HCT116 (cell line): ENCODE measurements at regions not wholly inside any gene's neighbourhood (a gene's known extent, or its start where the extent isn't known, plus 50 kb on each side); places are given as distances from the start of the nearest gene placed in this dataset.

Experiments used
- ATAC-seq: fragments of 200-7000 bp; cut with Tn5 transposase; 2 replicates; pipeline ENCODE4 v1.9.1; 2020; ENCODE audit warnings: mild to moderate bottlenecking, moderate library complexity
- BruUV-seq: library from RNA; stranded (reverse); fragments of 400-500 nt; replicated peaks from 2 replicates; lab custom pipeline; 2021; lab: Mats Ljungman, UMichigan
- CTCF ChIA-PET: fragments of 300-600 bp; sonication (Branson Sonifier 250); formaldehyde crosslinking; loops from one replicate; lab custom pipeline; 2021; ENCODE audit warnings: antibody characterized with exemption; lab: Charles Lee
- POLR2A ChIA-PET: fragments of 300-600, 350-600 bp; sonication (Branson Sonifier 250); formaldehyde crosslinking; loops from one replicate; lab custom pipeline; 2021; ENCODE audit warnings: antibody characterized with exemption; lab: Charles Lee
- RAD21 ChIA-PET, 2 experiments: fragments of 300-600 bp; sonication (Branson Sonifier 250); formaldehyde crosslinking; loops; one replicate each; lab custom pipeline; 2023; ENCODE audit warnings: low total read pairs in 2 of 2; ENCODE audit not compliant: uncharacterized antibody in 2 of 2, unreplicated experiment in 2 of 2, low non-redundant PET in 1 of 2; lab: Charles Lee
- DNase-seq: peaks from one replicate; pipeline ENCODE4 v3.0.0-alpha.2; 2010; ENCODE audit warnings: low read depth, low spot score
- H2AFZ ChIP-seq: fragments of 200-600 bp; shearing (Covaris generic), sonication (generic); 2 replicates; pipeline ENCODE4 v1.6.1; 2017; ENCODE audit warnings: low read depth, mixed run types, mixed read lengths, antibody characterized with exemption, low read length; ENCODE audit not compliant: poor library complexity, severe bottlenecking
- H3K27ac ChIP-seq: 2 replicates; pipeline ENCODE4 v1.5.1; 2012; ENCODE audit warnings: low read depth, low read length
- H3K27me3 ChIP-seq: fragments of 200-600 bp; sonication (generic); 2 replicates; pipeline ENCODE4 v1.6.1; 2016; ENCODE audit warnings: mixed run types, low read length, mixed read lengths; ENCODE audit not compliant: insufficient read depth
- H3K36me3 ChIP-seq, 2 experiments: fragments of 200-500 bp in 1 of 2; fragments of 200-600 bp in 1 of 2; sonication (Bioruptor generic) in 1 of 2; sonication (generic) in 1 of 2; 2 replicates each; pipeline versions ENCODE4 v1.5.1 to v1.6.1; 2014 to 2016; ENCODE audit warnings: low read length in 2 of 2, inconsistent platforms in 1 of 2, mixed read lengths in 1 of 2, mixed run types in 1 of 2; ENCODE audit not compliant: insufficient read depth in 2 of 2, control insufficient read depth in 1 of 2
- H3K4me1 ChIP-seq, 2 experiments: fragments of 200-600 bp in 1 of 2; sonication (generic) in 1 of 2; 2 replicates each; pipeline versions ENCODE4 v1.5.1 to v1.6.1; 2012 to 2017; ENCODE audit warnings: low read length in 2 of 2, inconsistent platforms in 1 of 2, mild to moderate bottlenecking in 1 of 2, mixed read lengths in 1 of 2, mixed run types in 1 of 2, moderate library complexity in 1 of 2; ENCODE audit not compliant: insufficient read depth in 2 of 2, control insufficient read depth in 1 of 2
- H3K4me2 ChIP-seq: fragments of 200-600 bp; sonication (generic); 2 replicates; pipeline ENCODE4 v1.6.1; 2017; ENCODE audit warnings: mixed run types, low read length, mixed read lengths
- H3K4me3 ChIP-seq, 2 experiments: fragments of 200-600 bp in 1 of 2; sonication (generic) in 1 of 2; replicated peaks in 1 of 2; 2 replicates each; pipeline ENCODE4 v1.5.1; 2011 to 2016; ENCODE audit warnings: low read length in 2 of 2, control low read depth in 1 of 2, low read depth in 1 of 2, mild to moderate bottlenecking in 1 of 2, mixed read lengths in 1 of 2, mixed run types in 1 of 2
- H3K79me2 ChIP-seq: fragments of 200-600 bp; sonication (generic); 2 replicates; pipeline ENCODE4 v1.6.1; 2017; ENCODE audit warnings: mild to moderate bottlenecking, mixed run types, low read length, moderate library complexity, mixed read lengths; ENCODE audit not compliant: insufficient read depth
- H3K9ac ChIP-seq: fragments of 200-600 bp; sonication (generic); 2 replicates; pipeline ENCODE4 v1.6.1; 2016; ENCODE audit warnings: low read length, mixed read lengths
- H3K9me2 ChIP-seq: fragments of 200-600 bp; sonication (generic), shearing (Covaris generic); 2 replicates; pipeline ENCODE4 v1.6.1; 2017; ENCODE audit warnings: mixed run types, mild to moderate bottlenecking, moderate library complexity; ENCODE audit not compliant: insufficient read depth
- H3K9me3 ChIP-seq, 2 experiments: fragments of 200-500 bp in 1 of 2; fragments of 200-600 bp in 1 of 2; sonication (Bioruptor generic) in 1 of 2; sonication (generic) in 1 of 2; 2 replicates each; pipeline ENCODE4 v1.6.1; 2014 to 2017; ENCODE audit warnings: low read length in 2 of 2, mixed read lengths in 2 of 2, inconsistent platforms in 1 of 2, low read depth in 1 of 2, mild to moderate bottlenecking in 1 of 2, mixed run types in 1 of 2, moderate library complexity in 1 of 2; ENCODE audit not compliant: control insufficient read depth in 1 of 2, insufficient read depth in 1 of 2
- H4K20me1 ChIP-seq: fragments of 200-600 bp; sonication (generic), shearing (Covaris generic); 2 replicates; pipeline ENCODE4 v1.6.1; 2017; ENCODE audit warnings: mixed run types, mild to moderate bottlenecking, moderate library complexity; ENCODE audit not compliant: insufficient read depth
- RAD21 ChIP-seq: IDR thresholded peaks from 2 replicates; pipeline ENCODE4 v1.6.1; 2012; ENCODE audit warnings: low read depth, mild to moderate bottlenecking
- ZFX ChIP-seq: fragments of 450-650 bp; IDR thresholded peaks from 2 replicates; pipeline ENCODE4 v1.6.1; 2017
- ZNF274 ChIP-seq: fragments of 200-500 bp; sonication (Bioruptor generic); IDR thresholded peaks from 2 replicates; pipeline ENCODE4 v1.6.1; 2014; ENCODE audit warnings: mild to moderate bottlenecking, low read depth, low read length, inconsistent platforms
- intact Hi-C: fragments of 100-400 bp; cut with micrococcal nuclease; formaldehyde crosslinking; loops from 2 replicates; pipeline ENCODE4 v1.10.0; 2022
- TF ChIP-seq, protein P1 (sequence below): IDR thresholded peaks from 2 replicates; pipeline ENCODE4 v1.6.1; 2012; ENCODE audit warnings: low read depth
- TF ChIP-seq, protein P2 (sequence below), 3 experiments: fragments of 200-600 bp in 1 of 3; sonication (generic) in 1 of 3; IDR thresholded peaks in 2 of 3; conservative IDR thresholded peaks in 1 of 3; 2 replicates each; pipeline ENCODE4 v1.5.1; 2012 to 2017; ENCODE audit warnings: low read depth in 2 of 3, low read length in 2 of 3, antibody characterized with exemption in 1 of 3, borderline replicate concordance in 1 of 3, control low read depth in 1 of 3, mild to moderate bottlenecking in 1 of 3, mixed read lengths in 1 of 3, mixed run types in 1 of 3, moderate library complexity in 1 of 3; ENCODE audit not compliant: insufficient read depth in 1 of 3

DNA sequence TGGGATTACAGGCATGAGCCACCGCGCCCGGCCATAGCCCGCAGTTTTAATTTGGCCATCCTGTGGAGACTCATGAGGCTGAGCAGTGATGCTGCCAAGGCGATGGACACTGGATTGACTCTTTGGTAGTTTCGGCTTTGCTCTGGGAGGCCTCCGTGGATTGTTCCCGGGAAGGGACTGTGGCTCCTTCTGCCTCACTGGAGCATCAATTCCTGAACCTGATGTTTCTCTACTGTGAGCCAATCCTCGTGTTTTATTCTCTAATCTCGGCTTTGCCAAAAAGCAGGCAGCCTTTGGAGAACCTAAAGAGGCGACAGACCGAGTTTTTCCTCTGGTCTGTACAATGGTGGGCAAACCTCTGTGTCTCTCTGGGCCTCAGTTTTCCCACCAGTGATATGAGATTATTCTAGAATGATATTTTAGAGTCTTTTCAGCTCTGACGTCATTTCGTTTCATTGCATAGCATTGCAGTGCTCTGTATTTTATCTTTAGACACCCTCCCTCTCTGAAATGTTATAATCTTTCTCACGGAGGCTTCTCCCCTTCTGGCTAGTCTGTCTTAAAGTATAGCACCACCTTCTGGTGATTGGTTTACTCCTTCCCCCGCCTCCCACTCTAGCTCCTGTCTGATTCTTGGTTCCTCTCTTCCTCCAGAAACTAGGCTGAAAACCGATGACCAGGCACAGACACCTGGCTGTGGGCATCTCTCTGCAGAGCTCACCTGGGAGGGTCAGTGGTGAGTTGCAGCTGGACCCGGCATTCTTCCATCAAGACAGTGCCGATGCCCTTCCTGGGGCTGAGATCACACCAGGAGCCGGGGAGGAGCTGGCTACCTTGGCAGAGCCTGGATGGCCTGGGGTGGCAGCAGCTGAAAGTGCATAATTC is 341.3 kb downstream of the MYCN start:
- H2AFZ ChIP-seq = no peak overlapping the region
- ATAC-seq = peak; percentile 88
- H3K79me2 ChIP-seq = no peaks in the 10 kb centered on the region
- H3K4me3 ChIP-seq = no peak overlapping the region
- TF ChIP-seq, protein P1, sequence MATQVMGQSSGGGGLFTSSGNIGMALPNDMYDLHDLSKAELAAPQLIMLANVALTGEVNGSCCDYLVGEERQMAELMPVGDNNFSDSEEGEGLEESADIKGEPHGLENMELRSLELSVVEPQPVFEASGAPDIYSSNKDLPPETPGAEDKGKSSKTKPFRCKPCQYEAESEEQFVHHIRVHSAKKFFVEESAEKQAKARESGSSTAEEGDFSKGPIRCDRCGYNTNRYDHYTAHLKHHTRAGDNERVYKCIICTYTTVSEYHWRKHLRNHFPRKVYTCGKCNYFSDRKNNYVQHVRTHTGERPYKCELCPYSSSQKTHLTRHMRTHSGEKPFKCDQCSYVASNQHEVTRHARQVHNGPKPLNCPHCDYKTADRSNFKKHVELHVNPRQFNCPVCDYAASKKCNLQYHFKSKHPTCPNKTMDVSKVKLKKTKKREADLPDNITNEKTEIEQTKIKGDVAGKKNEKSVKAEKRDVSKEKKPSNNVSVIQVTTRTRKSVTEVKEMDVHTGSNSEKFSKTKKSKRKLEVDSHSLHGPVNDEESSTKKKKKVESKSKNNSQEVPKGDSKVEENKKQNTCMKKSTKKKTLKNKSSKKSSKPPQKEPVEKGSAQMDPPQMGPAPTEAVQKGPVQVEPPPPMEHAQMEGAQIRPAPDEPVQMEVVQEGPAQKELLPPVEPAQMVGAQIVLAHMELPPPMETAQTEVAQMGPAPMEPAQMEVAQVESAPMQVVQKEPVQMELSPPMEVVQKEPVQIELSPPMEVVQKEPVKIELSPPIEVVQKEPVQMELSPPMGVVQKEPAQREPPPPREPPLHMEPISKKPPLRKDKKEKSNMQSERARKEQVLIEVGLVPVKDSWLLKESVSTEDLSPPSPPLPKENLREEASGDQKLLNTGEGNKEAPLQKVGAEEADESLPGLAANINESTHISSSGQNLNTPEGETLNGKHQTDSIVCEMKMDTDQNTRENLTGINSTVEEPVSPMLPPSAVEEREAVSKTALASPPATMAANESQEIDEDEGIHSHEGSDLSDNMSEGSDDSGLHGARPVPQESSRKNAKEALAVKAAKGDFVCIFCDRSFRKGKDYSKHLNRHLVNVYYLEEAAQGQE = no peak
- TF ChIP-seq, protein P2, sequence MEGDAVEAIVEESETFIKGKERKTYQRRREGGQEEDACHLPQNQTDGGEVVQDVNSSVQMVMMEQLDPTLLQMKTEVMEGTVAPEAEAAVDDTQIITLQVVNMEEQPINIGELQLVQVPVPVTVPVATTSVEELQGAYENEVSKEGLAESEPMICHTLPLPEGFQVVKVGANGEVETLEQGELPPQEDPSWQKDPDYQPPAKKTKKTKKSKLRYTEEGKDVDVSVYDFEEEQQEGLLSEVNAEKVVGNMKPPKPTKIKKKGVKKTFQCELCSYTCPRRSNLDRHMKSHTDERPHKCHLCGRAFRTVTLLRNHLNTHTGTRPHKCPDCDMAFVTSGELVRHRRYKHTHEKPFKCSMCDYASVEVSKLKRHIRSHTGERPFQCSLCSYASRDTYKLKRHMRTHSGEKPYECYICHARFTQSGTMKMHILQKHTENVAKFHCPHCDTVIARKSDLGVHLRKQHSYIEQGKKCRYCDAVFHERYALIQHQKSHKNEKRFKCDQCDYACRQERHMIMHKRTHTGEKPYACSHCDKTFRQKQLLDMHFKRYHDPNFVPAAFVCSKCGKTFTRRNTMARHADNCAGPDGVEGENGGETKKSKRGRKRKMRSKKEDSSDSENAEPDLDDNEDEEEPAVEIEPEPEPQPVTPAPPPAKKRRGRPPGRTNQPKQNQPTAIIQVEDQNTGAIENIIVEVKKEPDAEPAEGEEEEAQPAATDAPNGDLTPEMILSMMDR (IDR thresholded peaks at IDR 0.05 in 2 of 3, conservative IDR thresholded peaks at IDR 0.05 in 1 of 3; ENCODE audit: borderline replicate concordance in 1 of 3, insufficient read depth in 1 of 3, low read depth in 2 of 3, low read length in 2 of 3) = peak; percentile 27 to 51 (median 46); a peak in 5 of 6 replicates
- TF ChIP-seq RAD21 (peak; percentile 55), ZFX (no peak), ZNF274 (no peak)
- TF ChIP-seq, all 23 proteins: peak for 2
- peak; percentile 10 for DNase-seq
- ChIA-PET POLR2A (no interaction called here), RAD21 (interaction anchor here (0.8 to 2.0 kb wide), 2 partner anchors 342 kb away, joined by 7 to 8 read pairs; partner anchors contain the start of gene MYCN (in 1 of the 2)), CTCF (interaction anchor here (1.0 to 1.2 kb wide), 2 partner anchors 342 to 421 kb away, joined by 3 to 24 read pairs; partner anchors contain the start of gene MYCN)
- no peak overlapping the region for H3K27ac ChIP-seq
- no TSS peak for BruUV-seq
- H3K36me3 ChIP-seq = no peaks in the 10 kb centered on the region
- intact Hi-C loops = loop anchor here (1.0 kb wide), 2 partner anchors 342 to 644 kb away; no protein-coding TSS in a partner anchor
- H3K4me1 ChIP-seq = no peaks in the 10 kb centered on the region
- no peaks in the 10 kb centered on the region for H4K20me1 ChIP-seq
- H3K9ac ChIP-seq = no peak overlapping the region
- H3K27me3 ChIP-seq = peaks cover 9% of the 10 kb centered on the region; the same call in 1 of the 2 replicates
- no peak overlapping the region for H3K4me2 ChIP-seq
- H3K9me2 ChIP-seq = no peaks in the 10 kb centered on the region
- no peaks in the 10 kb centered on the region for H3K9me3 ChIP-seq
